ENCODE measurements at regions not wholly inside any gene's neighbourhood (a gene's known extent, or its start where the extent isn't known, plus 50 kb on each side); places are given as distances from the start of the nearest gene placed in this dataset.

GRCh38 chr13:104592545-104593250, 1526.5 kb upstream of the SLC10A2 start:
- no peak overlapping the region for H3K4me3 ChIP-seq (ENCODE audit: low read length)

GRCh38 chr13:104592127-104592526, 1525.9 kb upstream of the SLC10A2 start:
- no peaks in the 10 kb centered on the region for H3K36me3 ChIP-seq (ENCODE audit: control insufficient read depth, low read depth, low read length)
- no peak overlapping the region for H3K27ac ChIP-seq (ENCODE audit: low read length)
- no peaks in the 10 kb centered on the region for H3K27me3 ChIP-seq (ENCODE audit: control insufficient read depth, insufficient read depth, low read length)
- H3K4me3 ChIP-seq (ENCODE audit: low read length): no peak overlapping the region
- no peaks in the 10 kb centered on the region for H3K4me1 ChIP-seq (ENCODE audit: control insufficient read depth, low read depth, low read length)
- no peaks in the 10 kb centered on the region for H3K9me3 ChIP-seq (ENCODE audit: control insufficient read depth, low read depth, low read length)
- H3K9ac ChIP-seq (ENCODE audit: low read length): no peak overlapping the region

More at GRCh38 chr13:104592545-104593250, 1526.5 kb upstream of the SLC10A2 start:
- Histone ChIP-seq H3K9me3 (ENCODE audit: control insufficient read depth, low read depth, low read length) (no peaks in the 10 kb centered on the region), H3K4me1 (ENCODE audit: control insufficient read depth, low read depth, low read length) (no peaks in the 10 kb centered on the region), H3K27ac (ENCODE audit: low read length) (no peak overlapping the region), H3K27me3 (ENCODE audit: control insufficient read depth, insufficient read depth, low read length) (no peaks in the 10 kb centered on the region), H3K36me3 (ENCODE audit: control insufficient read depth, low read depth, low read length) (no peaks in the 10 kb centered on the region), H3K9ac (ENCODE audit: low read length) (no peak overlapping the region)

GRCh38 chr13:104586051-104586746, 1520.0 kb upstream of the SLC10A2 start:
- H3K27ac ChIP-seq (ENCODE audit: low read length): no peak overlapping the region
- H3K27me3 ChIP-seq (ENCODE audit: control insufficient read depth, insufficient read depth, low read length): no peaks in the 10 kb centered on the region
- H3K36me3 ChIP-seq (ENCODE audit: control insufficient read depth, low read depth, low read length): no peaks in the 10 kb centered on the region
- no peak overlapping the region for H3K9ac ChIP-seq (ENCODE audit: low read length)
- peaks cover 6% of the 10 kb centered on the region for H3K4me1 ChIP-seq (ENCODE audit: control insufficient read depth, low read depth, low read length)
- no peaks in the 10 kb centered on the region for H3K9me3 ChIP-seq (ENCODE audit: control insufficient read depth, low read depth, low read length)
- H3K4me3 ChIP-seq (ENCODE audit: low read length): no peak overlapping the region

GRCh38 chr13:104584481-104584880, 1518.3 kb upstream of the SLC10A2 start:
- Histone ChIP-seq H3K9ac (ENCODE audit: low read length) (no peak overlapping the region), H3K27me3 (ENCODE audit: control insufficient read depth, insufficient read depth, low read length) (no peaks in the 10 kb centered on the region), H3K36me3 (ENCODE audit: control insufficient read depth, low read depth, low read length) (no peaks in the 10 kb centered on the region), H3K4me3 (ENCODE audit: low read length) (no peak overlapping the region), H3K4me1 (ENCODE audit: control insufficient read depth, low read depth, low read length) (peaks cover 6% of the 10 kb centered on the region), H3K27ac (ENCODE audit: low read length) (no peak overlapping the region), H3K9me3 (ENCODE audit: control insufficient read depth, low read depth, low read length) (no peaks in the 10 kb centered on the region)

GRCh38 chr13:104580931-104581330, 1514.7 kb upstream of the SLC10A2 start:
- no peak overlapping the region for H3K9ac ChIP-seq (ENCODE audit: low read length)
- H3K4me1 ChIP-seq (ENCODE audit: control insufficient read depth, low read depth, low read length): peaks cover 2% of the 10 kb centered on the region
- H3K4me3 ChIP-seq (ENCODE audit: low read length): no peak overlapping the region
- no peaks in the 10 kb centered on the region for H3K36me3 ChIP-seq (ENCODE audit: control insufficient read depth, low read depth, low read length)
- H3K27ac ChIP-seq (ENCODE audit: low read length): no peak overlapping the region
- no peaks in the 10 kb centered on the region for H3K27me3 ChIP-seq (ENCODE audit: control insufficient read depth, insufficient read depth, low read length)
- no peaks in the 10 kb centered on the region for H3K9me3 ChIP-seq (ENCODE audit: control insufficient read depth, low read depth, low read length)

- no peaks in the 10 kb centered on the region for H3K9me3 ChIP-seq (ENCODE audit: control insufficient read depth, low read depth, low read length)
- H3K4me1 ChIP-seq (ENCODE audit: control insufficient read depth, low read depth, low read length): no peaks in the 10 kb centered on the region
- no peak overlapping the region for H3K4me3 ChIP-seq (ENCODE audit: low read length)
- no peak overlapping the region for H3K27ac ChIP-seq (ENCODE audit: low read length)
- H3K9ac ChIP-seq (ENCODE audit: low read length): no peak overlapping the region
- H3K27me3 ChIP-seq (ENCODE audit: control insufficient read depth, insufficient read depth, low read length): no peaks in the 10 kb centered on the region
- no peaks in the 10 kb centered on the region for H3K36me3 ChIP-seq (ENCODE audit: control insufficient read depth, low read depth, low read length)
Observed at GRCh38 chr13:104577071-104577815, 1511.0 kb upstream of the SLC10A2 start.

GRCh38 chr13:104571893-104572229, 1505.6 kb upstream of the SLC10A2 start:
- Histone ChIP-seq H3K4me1 (ENCODE audit: control insufficient read depth, low read depth, low read length) (peaks cover 4% of the 10 kb centered on the region), H3K27me3 (ENCODE audit: control insufficient read depth, insufficient read depth, low read length) (no peaks in the 10 kb centered on the region), H3K9me3 (ENCODE audit: control insufficient read depth, low read depth, low read length) (no peaks in the 10 kb centered on the region), H3K9ac (ENCODE audit: low read length) (no peak overlapping the region), H3K4me3 (ENCODE audit: low read length) (no peak overlapping the region), H3K27ac (ENCODE audit: low read length) (no peak overlapping the region), H3K36me3 (ENCODE audit: control insufficient read depth, low read depth, low read length) (no peaks in the 10 kb centered on the region)

GRCh38 chr13:104571161-104571892, 1505.1 kb upstream of the SLC10A2 start:
- H3K9ac ChIP-seq (ENCODE audit: low read length): no peak overlapping the region
- H3K27me3 ChIP-seq (ENCODE audit: control insufficient read depth, insufficient read depth, low read length): no peaks in the 10 kb centered on the region
- H3K4me1 ChIP-seq (ENCODE audit: control insufficient read depth, low read depth, low read length): peaks cover 4% of the 10 kb centered on the region
- H3K4me3 ChIP-seq (ENCODE audit: low read length): no peak overlapping the region
- H3K36me3 ChIP-seq (ENCODE audit: control insufficient read depth, low read depth, low read length): no peaks in the 10 kb centered on the region
- no peaks in the 10 kb centered on the region for H3K9me3 ChIP-seq (ENCODE audit: control insufficient read depth, low read depth, low read length)
- H3K27ac ChIP-seq (ENCODE audit: low read length): no peak overlapping the region

- H3K9ac ChIP-seq (ENCODE audit: low read length): no peak overlapping the region
- no peaks in the 10 kb centered on the region for H3K27me3 ChIP-seq (ENCODE audit: control insufficient read depth, insufficient read depth, low read length)
- no peaks in the 10 kb centered on the region for H3K36me3 ChIP-seq (ENCODE audit: control insufficient read depth, low read depth, low read length)
- H3K9me3 ChIP-seq (ENCODE audit: control insufficient read depth, low read depth, low read length): no peaks in the 10 kb centered on the region
- H3K27ac ChIP-seq (ENCODE audit: low read length): no peak overlapping the region
- no peak overlapping the region for H3K4me3 ChIP-seq (ENCODE audit: low read length)
- H3K4me1 ChIP-seq (ENCODE audit: control insufficient read depth, low read depth, low read length): peaks cover 4% of the 10 kb centered on the region
Observed at GRCh38 chr13:104567114-104567513, 1500.9 kb upstream of the SLC10A2 start.

GRCh38 chr13:104565888-104566287, 1499.7 kb upstream of the SLC10A2 start:
- Histone ChIP-seq H3K4me1 (ENCODE audit: control insufficient read depth, low read depth, low read length) (no peaks in the 10 kb centered on the region), H3K36me3 (ENCODE audit: control insufficient read depth, low read depth, low read length) (no peaks in the 10 kb centered on the region), H3K27me3 (ENCODE audit: control insufficient read depth, insufficient read depth, low read length) (no peaks in the 10 kb centered on the region), H3K9me3 (ENCODE audit: control insufficient read depth, low read depth, low read length) (no peaks in the 10 kb centered on the region), H3K4me3 (ENCODE audit: low read length) (no peak overlapping the region), H3K27ac (ENCODE audit: low read length) (no peak overlapping the region), H3K9ac (ENCODE audit: low read length) (no peak overlapping the region)

- H3K4me3 ChIP-seq (ENCODE audit: low read length): no peak overlapping the region
- no peak overlapping the region for H3K27ac ChIP-seq (ENCODE audit: low read length)
- H3K27me3 ChIP-seq (ENCODE audit: control insufficient read depth, insufficient read depth, low read length): no peaks in the 10 kb centered on the region
- H3K9me3 ChIP-seq (ENCODE audit: control insufficient read depth, low read depth, low read length): no peaks in the 10 kb centered on the region
- H3K4me1 ChIP-seq (ENCODE audit: control insufficient read depth, low read depth, low read length): no peaks in the 10 kb centered on the region
- no peak overlapping the region for H3K9ac ChIP-seq (ENCODE audit: low read length)
- H3K36me3 ChIP-seq (ENCODE audit: control insufficient read depth, low read depth, low read length): no peaks in the 10 kb centered on the region
Observed at GRCh38 chr13:104553896-104554295, 1487.7 kb upstream of the SLC10A2 start.
